NCI-H345 treated with DMSO at 0.1 percent for 48 hours (cell line): ENCODE measurements at regions not wholly inside any gene's neighbourhood (a gene's known extent, or its start where the extent isn't known, plus 50 kb on each side); places are given as distances from the start of the nearest gene placed in this dataset.

Experiments used
- DNase-seq: peaks from one replicate; lab custom pipeline; 2025; ENCODE audit not compliant: unreplicated experiment; lab: John Stamatoyannopoulos, UW

DNA sequence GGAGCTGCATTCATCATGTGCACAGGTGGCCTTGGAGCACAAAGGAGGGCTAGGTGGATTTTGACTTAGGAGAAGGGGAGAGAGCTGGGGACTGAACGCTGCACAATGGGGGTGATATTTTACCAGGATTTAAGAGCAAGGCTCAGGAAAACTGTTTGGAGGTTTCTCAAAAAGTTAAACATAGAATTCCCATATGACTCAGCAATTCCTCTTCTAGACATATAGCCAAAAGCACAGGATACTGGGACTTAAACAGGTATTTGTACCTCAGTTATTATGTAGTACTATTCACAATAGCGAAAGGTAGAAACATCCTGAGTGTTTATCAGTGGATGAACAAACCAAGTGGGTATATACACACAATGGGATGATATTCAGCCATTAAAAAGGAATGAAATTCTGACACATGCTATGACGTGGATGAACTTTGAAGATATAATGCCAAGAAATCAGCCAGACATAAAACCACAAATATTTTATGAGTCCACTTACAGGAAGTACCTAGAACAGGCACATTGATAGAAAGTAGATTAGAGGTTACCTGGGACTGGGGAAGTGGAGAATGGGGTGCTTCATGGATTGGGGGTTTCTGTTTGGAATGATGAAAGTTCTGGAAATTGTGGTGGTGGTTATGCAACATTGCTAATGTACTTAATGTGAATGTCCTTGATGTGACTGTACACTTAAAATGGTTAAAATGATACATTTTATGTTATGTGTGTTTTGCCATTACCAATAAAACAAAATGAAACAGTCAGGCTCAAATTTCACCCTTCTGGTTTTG, 216.9 kb downstream of the HAUS1 start:
- no peak for DNase-seq

DNA sequence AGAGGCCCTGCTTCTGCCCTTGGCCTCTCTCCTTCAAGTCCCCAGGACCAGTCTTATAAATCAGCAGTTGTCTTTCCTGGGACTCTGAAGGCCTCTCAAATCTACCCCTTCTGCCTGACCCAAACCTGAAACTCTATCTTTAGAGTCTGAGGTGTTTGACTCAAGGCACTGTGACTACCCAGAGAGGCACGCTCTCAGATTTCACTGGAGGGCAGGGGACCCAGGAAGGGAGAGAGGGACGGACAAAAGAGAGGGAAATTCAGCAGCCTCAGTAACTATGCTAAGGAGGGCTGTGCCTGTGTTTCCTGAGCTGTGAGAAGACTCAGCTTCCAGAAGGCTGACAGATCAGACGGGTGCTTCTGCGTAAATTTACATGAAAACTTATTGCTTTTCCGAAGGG, 217.8 kb downstream of the HAUS1 start:
- no peak for DNase-seq

DNA sequence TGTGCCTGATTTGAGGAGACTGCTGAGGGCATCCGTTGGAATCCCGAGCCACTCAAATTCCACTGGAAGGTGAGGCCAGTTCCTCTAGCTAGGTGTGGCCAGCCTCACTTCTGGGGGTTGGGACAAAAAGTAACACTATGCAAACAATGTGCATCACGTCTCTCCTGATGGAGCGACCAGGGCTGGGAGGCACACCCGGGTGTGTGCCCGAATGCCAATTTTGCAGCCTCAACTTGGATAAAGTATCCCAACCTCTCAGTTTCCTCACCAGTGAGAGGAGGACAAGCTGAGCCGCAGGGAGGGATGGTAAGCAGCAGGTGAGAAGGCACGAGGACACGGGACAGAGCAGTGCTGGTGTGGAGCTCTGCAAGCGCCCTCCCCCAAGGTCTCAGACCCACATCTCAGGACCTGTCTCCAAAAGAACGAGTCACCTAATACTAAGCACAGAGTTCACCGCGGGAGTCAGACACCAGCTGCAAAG, 218.3 kb downstream of the HAUS1 start:
- DNase-seq = no peak

DNA sequence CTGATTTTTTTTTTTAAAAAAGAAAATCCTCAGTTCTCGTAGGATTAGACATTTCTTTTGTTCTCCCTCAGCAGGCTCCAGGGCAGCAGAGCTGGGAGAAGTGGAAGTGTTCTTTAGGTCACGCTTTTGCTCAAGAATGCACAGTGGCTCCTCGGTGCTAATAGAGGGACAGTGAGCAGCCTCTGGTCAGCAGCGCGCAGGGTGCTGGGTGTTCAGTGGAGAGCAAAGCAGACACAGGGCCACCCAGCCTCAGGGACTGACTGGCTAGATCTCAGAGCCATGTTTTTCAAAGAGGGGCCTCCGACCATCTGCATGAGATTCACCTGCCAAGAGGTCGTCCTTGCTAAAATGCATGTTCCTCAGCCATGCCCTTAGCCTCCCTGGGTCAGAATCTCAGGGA, 218.8 kb downstream of the HAUS1 start:
- DNase-seq = no peak

DNA sequence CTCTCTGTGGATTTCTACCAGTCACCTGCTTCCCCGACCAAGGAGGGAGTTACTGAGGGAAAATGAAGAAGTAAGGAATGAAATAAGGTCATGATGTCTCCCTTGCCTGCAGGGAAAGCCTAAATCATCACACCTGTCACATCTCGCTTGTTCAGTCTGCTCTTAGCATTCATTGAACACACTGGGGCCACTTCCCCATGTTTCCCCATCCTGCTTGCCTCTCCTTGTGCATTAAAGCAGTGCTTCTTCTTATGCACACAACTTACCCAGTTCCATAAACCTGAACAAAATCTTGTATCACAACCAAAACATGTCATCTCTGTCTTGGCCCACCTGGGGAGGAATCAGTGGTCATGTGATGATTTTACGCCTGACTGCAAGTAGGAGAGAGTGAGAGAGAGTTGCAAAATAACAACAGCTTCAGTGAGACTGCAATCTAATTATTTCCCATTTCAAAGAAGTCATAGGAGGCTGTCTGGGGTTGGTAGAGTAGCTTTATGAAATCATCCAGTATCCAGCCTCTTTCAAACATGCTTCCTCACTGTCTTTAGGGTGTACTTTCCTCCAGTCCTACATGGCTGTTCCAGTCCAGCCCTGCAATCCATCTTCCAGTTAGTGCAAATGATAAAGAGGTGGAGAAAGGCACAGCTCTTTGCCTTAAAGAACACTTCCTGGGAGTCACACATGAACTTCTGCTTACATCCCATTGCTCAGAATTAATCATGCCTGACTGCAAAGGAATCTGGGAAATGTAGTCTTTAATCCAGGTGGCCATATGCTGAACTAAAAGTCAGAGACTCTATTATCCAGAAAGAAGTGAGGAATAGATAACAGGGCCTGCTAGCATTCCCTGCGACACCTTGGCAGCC, 220.1 kb downstream of the HAUS1 start:
- DNase-seq = peak; percentile 6

DNA sequence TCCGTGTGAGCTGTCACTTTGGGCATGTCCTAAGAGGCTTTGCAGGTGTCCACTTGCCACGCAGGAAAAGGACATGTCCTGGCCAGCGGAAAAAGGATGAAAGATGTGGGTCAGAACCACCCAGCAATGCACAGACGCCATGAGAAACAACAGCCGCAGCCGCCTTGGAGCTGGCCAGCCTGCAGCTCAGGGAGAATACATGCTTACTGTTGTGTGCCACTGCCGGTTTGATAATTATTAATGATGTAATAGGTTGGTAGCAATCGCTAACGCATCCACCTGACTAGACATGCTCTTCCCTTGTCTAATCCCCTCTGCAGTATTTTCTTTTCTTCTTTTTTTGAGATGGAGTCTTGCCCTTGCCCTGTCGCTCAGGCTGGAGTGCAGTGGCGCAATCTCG, 221.7 kb downstream of the HAUS1 start:
- no peak for DNase-seq

DNA sequence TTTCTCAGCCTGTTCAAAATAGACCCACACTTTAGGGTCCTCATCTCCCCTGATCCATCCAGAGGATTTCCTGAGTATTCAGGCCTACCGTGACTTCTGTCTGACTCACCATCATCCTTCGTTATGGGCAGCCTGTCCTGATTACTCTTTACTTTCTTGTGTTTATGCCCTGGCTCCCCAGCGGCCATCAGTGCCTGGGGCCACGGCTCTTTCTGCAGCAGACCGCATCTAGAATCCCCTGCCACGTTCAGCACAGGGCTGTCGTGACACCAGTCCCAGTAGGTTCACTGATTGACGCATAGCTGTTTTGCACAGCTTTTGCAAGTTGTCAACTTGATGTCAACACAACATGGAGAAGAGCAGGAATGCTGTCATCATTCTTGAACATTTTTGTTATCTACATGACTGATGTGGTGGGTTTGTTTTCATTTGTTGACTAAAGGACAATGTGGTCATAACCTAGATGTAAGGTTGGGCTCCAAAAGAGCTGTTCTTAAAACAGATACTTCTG, 225.6 kb downstream of the HAUS1 start:
- no peak for DNase-seq

DNA sequence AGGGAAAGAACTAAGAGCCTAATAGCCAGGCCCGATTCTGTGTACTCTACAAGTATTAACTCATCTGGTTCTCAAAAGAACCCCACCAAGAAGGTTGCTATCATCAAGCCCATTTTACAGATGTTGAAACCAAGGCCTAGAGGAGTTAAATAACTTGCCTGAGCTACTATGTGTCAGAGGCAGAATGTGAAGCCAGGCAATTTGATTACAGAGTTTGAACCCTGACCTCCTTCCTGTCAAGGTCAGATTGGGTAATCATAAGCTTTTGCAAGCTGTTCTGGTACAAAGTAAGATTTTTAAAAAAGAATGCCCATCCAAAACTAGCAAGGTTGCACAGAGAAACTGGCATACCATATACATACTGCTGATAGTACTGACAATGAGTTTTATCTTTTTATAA, 227.1 kb downstream of the HAUS1 start:
- no peak for DNase-seq

DNA sequence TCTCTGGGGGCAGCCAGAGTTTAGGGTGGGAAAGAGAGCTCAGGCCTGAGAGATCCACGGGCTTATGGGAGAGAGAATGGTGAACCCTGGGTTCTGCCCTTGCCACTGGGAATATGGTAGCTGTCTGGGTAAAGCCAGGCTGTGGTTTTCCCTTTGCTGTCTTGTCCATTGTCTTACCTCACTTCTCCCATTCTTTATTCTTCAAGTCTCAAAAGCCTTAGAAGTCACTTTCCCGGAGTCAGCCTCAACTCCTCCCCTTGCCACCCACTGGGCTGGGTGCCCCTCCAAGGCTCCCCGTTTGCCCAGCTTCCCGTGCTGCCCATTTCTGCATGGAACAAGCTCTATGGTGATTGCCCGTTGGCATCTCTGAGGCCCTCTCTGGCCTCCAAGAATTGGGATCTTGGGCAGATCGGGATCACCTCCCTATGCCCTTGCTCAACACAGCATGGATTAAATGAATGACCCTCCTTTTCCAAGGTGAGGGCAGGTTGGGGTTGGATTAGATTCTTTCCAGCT, 228.2 kb downstream of the HAUS1 start:
- DNase-seq = no peak

DNA sequence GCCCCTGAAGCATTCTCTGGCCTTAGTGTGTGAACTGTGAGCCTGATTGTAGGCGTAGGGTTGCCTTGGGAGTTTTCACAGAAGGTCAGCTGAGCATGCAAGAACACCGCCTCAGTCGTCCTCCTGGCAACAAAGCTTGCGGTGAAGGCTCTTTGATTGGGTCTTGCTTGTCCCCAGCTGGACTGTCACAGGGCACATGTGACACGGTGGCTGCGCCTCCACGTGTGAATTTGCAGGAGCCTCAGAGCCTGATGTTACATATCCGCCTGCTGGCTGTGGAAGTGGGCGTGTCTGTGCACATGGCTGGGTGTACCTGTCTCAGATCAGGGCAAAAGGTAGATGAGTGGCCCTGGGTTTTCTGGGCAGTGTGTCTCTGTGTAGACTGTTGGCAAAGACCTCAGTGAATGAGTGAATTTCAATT, 228.7 kb downstream of the HAUS1 start:
- no peak for DNase-seq

DNA sequence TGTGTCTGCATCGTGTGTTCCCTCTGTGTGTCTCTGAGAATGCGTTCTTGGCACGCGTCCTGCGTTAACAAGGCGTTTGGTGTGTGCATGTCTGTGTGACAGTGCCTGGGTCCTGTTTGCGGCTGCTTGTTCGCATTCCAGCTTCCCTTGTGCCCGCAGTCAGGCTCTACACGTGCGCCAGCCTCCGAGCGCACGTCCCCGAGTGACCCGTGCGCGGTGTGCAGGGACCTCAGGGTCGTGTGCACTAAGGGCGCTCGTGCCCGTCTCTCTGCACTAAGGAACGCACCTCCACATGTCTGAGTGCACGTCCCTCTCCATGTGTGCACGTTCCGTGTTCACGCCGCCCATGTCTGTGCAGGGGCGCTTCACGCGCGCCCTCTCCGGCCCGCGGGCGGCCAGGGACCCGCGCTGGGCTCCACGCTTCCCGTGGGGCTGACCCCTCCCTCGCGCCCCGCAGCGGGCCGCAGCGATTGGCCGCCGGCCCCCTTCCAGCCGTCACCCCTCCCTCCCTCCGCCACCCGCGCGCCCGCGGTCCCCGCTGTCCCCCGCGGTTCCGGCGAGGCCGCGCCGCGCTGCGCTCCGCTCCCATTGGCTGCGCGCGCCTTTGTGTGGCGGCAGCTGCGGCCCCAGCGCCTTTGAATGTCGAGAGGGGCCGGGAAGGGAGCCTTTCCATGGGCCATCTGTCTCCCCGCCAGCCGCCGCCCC, 229.4 kb downstream of the HAUS1 start:
- DNase-seq = peak; percentile 31

DNA sequence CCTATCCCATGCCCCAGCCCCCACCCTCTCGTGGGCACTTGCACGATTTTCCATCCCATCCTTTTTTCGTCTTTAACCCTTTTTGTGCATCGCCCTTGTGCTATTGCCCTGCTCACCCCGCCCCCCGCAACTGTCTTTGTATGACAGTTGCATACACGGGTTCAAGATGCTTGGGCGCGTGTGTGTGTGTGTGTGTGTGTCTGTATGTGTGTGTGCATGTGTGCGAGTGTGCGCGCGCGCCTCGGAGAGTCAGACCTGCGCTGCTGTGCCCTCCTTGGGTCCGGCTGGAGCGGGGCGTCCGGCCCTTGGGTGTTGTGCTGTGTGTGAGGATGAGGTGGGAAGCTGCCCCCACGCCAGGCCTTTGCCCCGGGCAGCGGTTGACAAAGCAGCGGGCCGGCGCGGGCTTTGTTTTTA, 230.7 kb downstream of the HAUS1 start:
- DNase-seq = no peak

DNA sequence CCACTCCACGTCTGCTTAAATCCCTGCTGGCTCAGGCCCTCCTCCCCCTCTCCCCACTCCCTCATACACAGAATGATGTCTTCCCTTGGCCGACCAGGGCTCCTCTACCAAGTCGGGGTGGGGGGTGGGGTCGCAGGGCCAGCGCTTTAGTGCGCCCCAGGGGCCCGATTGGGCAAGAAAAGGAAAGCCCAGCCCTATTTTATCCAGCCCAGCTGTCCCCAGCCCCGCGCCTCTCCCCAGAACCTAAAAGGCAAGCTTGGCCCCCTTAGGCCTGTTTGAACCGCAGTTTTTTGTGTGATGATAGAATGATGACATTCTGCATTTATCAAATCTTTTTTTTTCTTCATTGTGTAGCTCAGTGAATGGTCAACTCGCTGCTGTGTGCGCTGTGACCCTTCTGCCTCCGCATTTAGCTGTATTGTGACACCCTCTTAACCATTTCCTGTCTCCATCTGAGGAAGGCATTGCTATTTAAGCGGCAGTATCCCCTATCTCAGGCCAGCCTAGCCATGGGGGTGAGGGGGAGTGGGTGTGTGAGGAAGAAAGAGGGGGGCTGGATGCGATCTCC, 231.4 kb downstream of the HAUS1 start:
- DNase-seq = no peak

DNA sequence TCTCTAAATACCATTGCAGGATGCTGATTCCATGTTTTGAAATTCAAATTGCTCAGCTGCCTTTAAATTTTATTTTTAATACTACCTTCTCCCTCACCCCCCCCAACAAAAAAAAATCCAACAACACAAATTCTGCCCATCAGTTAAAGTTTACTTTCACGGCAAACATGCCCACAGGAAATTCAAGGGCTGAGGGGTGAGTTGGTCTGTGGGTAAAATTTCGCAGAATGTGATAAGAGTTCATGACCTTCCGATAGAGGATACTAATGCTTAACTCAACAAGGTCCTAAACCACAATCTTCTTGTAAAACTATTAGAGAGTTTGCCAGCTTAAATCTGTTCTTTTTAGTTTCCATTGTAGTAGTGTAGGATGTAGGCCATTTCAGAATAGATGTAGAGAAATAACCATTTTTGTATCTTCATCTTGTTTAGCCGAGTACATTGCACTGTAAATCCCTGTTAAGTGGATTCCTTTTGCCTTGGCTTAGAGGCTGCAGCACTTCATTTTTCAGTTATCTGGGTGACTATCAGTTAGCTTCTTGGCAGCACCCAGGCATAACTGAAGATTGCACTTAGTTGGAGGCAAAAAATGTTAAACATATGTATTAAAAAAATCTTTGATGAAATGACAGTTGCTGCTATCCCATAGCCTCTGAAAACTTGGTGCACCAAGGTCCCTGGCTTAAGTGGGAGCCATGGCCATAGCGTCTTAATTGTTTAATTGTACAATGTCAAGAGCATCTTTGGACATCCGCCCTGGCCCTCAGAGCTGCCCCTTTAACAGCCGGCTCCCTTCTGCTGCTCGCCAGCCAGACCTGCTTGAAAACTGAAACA, 232.3 kb downstream of the HAUS1 start:
- no peak for DNase-seq

DNA sequence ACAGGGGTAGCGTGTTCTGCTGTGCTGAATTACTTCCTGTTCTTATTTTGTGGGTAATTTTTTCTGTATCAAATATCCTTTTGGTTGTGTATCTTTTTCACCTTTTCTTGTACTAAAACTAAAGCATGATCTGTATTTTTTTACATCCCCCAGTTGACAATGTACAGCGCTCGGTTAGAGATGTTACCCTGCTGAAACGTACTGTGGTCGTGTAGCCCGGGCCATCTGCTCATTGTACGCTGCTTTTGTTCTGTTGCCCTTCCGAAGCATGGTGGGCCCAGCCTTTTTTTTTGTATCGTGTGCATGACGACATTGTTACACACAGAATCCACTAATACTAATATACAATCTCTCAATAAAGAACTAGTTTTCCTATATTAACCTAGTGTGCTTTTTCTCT, 233.1 kb downstream of the HAUS1 start:
- DNase-seq = no peak

DNA sequence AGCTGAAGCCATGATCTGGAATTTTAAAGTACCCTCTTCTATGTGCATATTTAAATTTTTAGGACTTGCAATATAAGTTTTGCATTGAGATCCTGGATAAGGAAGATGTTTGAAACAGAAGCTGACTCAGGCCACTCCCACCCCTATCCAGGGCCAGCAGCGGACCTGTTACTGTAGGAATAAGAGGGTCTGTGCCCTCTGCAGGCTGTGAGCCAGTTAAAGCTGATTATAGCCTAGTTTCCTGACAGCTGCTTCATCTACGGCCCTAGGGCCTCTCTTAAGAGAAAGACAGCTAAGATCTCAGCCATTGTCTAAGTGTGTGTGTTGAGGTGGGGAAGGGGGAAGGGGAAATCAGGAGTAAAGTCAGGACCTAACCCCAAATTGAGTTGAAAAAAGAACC, 234.0 kb downstream of the HAUS1 start:
- no peak for DNase-seq

DNA sequence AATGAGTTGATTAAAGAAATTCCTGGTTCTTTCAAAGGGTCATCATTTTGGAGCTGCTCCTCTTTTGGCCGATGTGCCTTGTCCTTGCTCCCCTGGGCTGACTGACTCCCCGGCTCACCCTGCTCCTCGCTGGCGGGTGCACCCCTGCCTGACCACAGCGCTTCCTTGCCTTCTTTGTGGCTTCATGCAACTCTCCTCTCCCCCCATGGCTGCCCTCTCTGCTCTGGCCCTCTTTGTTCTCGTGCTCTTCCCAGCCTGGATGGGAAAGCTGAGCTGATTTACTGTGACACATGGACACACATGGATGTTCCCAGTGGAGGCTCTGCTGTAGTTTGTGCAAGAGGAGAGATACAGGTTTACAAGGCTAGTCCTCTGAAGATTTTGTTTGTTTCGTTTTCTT, 234.6 kb downstream of the HAUS1 start:
- no peak for DNase-seq

DNA sequence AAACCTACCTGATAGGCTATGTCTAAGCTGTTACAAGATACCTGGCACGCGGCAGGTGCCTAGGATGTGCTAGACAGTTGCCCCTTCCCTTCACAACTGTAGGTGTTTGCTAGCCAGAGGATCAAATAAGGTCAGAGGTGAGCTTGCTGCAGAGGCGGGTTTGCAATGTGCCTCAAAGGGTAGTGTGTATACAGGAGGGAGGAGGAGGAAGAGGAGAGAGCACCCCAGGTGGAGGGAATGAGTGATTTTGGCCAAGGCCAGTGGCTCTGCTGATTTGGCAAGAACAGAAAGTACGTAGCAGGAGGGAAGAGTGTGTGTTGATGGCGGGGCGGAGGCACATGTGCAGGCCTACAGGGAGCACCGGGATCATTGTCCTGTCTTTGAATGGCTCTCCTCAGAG, 236.5 kb downstream of the HAUS1 start:
- DNase-seq = no peak

DNA sequence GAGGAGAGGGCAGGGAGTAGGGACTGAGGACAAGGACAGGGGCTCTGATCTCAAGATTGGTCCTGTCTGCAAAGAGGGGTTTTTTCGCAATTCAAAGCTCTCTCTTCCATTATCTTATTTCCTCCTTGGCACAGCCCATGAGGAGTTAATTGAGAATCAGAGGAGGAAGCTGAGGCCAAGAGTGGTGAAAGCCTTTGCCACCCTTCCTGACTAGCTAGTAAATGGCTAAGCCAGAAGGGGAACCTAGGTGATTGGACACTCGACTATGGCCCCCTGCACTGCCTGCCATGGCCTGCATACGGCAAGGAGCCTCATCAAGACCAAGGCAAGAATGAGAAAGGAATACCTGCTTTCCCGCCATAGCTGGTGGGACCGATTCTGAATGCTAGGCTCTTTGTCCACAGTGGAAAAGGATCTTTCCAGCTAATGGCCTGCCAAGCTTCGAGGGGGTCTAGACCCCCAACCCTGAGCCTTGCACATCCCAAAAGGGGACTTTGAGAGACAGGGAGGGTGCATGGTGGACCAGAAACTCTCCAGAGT, 237.9 kb downstream of the HAUS1 start:
- no peak for DNase-seq

DNA sequence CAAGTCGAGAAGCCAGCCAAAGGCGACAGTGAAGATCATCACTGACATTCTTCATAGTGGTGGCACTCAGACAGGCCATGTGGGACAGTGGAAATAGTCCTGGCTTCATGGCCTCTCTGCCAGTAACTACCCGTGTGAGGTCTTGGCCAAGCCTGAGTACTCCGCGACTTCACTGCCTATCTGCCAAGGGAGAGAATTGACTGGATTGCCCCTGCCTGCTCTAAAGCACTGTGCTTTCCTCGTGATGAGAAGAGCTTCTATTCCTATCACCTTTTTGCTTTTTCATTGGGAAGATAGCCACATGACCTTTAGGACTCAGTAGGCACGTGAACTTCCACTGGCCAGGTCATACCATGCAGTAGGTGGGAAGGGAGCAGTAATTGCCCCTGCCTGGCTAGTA, 239.3 kb downstream of the HAUS1 start:
- DNase-seq = no peak
